Smooth muscle cell (in vitro differentiated cells): ENCODE measurements at regions not wholly inside any gene's neighbourhood (a gene's known extent, or its start where the extent isn't known, plus 50 kb on each side); places are given as distances from the start of the nearest gene placed in this dataset.

Source experiments
- DNase-seq: peaks from one replicate; lab custom pipeline; 2025; ENCODE audit not compliant: unreplicated experiment; lab: John Stamatoyannopoulos, UW
- H2AFZ ChIP-seq: fragments of 200-600 bp; sonication (generic); 2 replicates; pipeline ENCODE4 v1.6.0; 2016; ENCODE audit warnings: antibody characterized with exemption, low read depth, mild to moderate bottlenecking
- H3F3A ChIP-seq: fragments of 200-600 bp; sonication (generic); 2 replicates; pipeline ENCODE4 v1.6.0; 2017; ENCODE audit warnings: antibody characterized with exemption, low read depth
- H3K27ac ChIP-seq: fragments of 200-600 bp; sonication (generic); 2 replicates; pipeline ENCODE4 v1.5.1; 2016; ENCODE audit warnings: low read depth, mild to moderate bottlenecking
- H3K27me3 ChIP-seq: fragments of 200-600 bp; sonication (generic); 2 replicates; pipeline ENCODE4 v1.6.1; 2016; ENCODE audit warnings: low read depth, mild to moderate bottlenecking
- H3K36me3 ChIP-seq: fragments of 200-600 bp; sonication (generic); 2 replicates; pipeline ENCODE4 v1.5.1; 2016; ENCODE audit warnings: low read depth
- H3K4me1 ChIP-seq: fragments of 200-600 bp; sonication (generic); 2 replicates; pipeline ENCODE4 v1.5.1; 2016; ENCODE audit warnings: low read depth
- H3K4me2 ChIP-seq: fragments of 200-600 bp; sonication (generic); 2 replicates; pipeline ENCODE4 v1.6.0; 2016; ENCODE audit warnings: mild to moderate bottlenecking
- H3K4me3 ChIP-seq: fragments of 200-600 bp; sonication (generic); 2 replicates; pipeline ENCODE4 v1.5.1; 2016; ENCODE audit warnings: mild to moderate bottlenecking
- H3K79me2 ChIP-seq: fragments of 200-600 bp; sonication (generic); 2 replicates; pipeline ENCODE4 v1.6.0; 2016; ENCODE audit warnings: low read depth, mild to moderate bottlenecking
- H3K9ac ChIP-seq: fragments of 200-600 bp; sonication (generic); 2 replicates; pipeline ENCODE4 v1.6.0; 2016; ENCODE audit warnings: low read depth
- H3K9me3 ChIP-seq: fragments of 200-600 bp; sonication (generic); replicated peaks from 2 replicates; pipeline ENCODE4 v1.5.1; 2016; ENCODE audit warnings: low read depth
- H4K20me1 ChIP-seq: fragments of 200-600 bp; sonication (generic); 2 replicates; pipeline ENCODE4 v1.6.0; 2016; ENCODE audit warnings: low read depth
- CTCF ChIP-seq: fragments of 200-600 bp; sonication (generic); IDR thresholded peaks from 2 replicates; pipeline ENCODE4 v1.5.1; 2017; ENCODE audit warnings: borderline replicate concordance, mild to moderate bottlenecking, antibody characterized with exemption; ENCODE audit not compliant: insufficient read depth, poor library complexity, severe bottlenecking
- WGBS: methylation state at CpG from one replicate; pipeline ENCODE4 v1.1.7; 2016; ENCODE audit warnings: low lambda C conversion rate; 5-methylcytosine and 5-hydroxymethylcytosine counted together

DNA sequence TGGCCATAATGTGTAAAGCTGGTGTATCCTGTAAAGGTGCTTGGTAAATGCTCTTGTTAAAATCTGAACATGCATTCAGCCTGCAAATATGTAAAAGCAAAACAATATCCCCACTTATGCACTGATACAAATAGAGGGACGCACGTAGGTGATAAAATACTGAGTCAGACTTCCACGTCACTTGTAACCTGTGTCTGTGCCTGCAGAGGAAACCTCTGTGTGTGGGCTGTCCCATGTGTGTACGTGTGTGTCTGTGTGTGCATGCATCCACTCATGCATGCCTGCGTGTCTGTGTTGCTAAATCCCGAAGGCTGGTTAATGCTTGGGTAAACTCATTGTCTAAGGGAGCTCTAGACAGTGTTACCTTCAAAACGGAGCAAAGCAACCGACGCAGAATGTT, 68.9 kb downstream of the KLF6 start:
- no peak for DNase-seq
- Histone ChIP-seq H3K4me3 (no peak overlapping the region), H3K27me3 (no peaks in the 10 kb centered on the region), H3K4me1 (no peaks in the 10 kb centered on the region), H3K27ac (no peak overlapping the region), H2AFZ (no peak overlapping the region), H3K79me2 (no peaks in the 10 kb centered on the region), H3K9ac (no peak overlapping the region), H3F3A (peaks cover 13% of the 10 kb centered on the region), H4K20me1 (no peaks in the 10 kb centered on the region), H3K4me2 (no peak overlapping the region), H3K36me3 (no peaks in the 10 kb centered on the region), H3K9me3 (no peaks in the 10 kb centered on the region)
- WGBS: 83% methylated on average over 9 of the region's 9 CpGs
- no peak for TF ChIP-seq CTCF

GRCh38 chr10:3714967-3715366, 70.0 kb downstream of the KLF6 start:
- H3K79me2 ChIP-seq: no peaks in the 10 kb centered on the region
- H3K27me3 ChIP-seq: no peaks in the 10 kb centered on the region
- H3K4me2 ChIP-seq: peak overlapping the region; percentile 58
- no peak for TF ChIP-seq CTCF
- WGBS: 78% methylated on average over 2 of the region's 2 CpGs
- H2AFZ ChIP-seq: no peak overlapping the region
- no peaks in the 10 kb centered on the region for H4K20me1 ChIP-seq
- H3F3A ChIP-seq: peaks cover 13% of the 10 kb centered on the region
- no peaks in the 10 kb centered on the region for H3K9me3 ChIP-seq
- DNase-seq: no peak
- no peak overlapping the region for H3K9ac ChIP-seq
- H3K4me3 ChIP-seq: no peak overlapping the region
- no peaks in the 10 kb centered on the region for H3K4me1 ChIP-seq
- H3K36me3 ChIP-seq: no peaks in the 10 kb centered on the region
- H3K27ac ChIP-seq: peak overlapping the region; percentile 48

DNA sequence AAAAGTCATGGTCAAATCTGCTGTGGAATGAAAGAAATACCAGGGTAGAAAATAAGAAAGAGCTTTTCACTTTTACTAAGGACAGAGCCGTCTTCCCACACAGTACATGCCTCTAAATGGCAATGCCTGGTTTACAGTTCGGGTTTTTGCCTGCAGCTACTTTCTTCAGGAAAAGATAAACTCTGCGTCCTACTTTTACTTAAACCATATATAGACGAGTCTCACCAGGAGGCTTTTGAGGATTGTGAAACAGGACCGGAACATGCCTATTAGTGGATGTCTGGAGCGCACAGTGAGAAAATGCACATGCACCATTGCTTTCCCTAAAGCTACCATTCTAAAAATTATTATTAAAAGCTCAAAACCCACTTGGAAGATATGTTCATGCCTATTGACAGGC, 70.5 kb downstream of the KLF6 start:
- no peaks in the 10 kb centered on the region for H3K27me3 ChIP-seq
- 4% methylated on average over 6 of the region's 6 CpGs for WGBS
- no peaks in the 10 kb centered on the region for H4K20me1 ChIP-seq
- peaks cover 16% of the 10 kb centered on the region for H3F3A ChIP-seq
- peak overlapping the region; percentile 58 for H3K4me2 ChIP-seq
- no peak overlapping the region for H3K9ac ChIP-seq
- H3K9me3 ChIP-seq: no peaks in the 10 kb centered on the region
- no peaks in the 10 kb centered on the region for H3K4me1 ChIP-seq
- no peak overlapping the region for H2AFZ ChIP-seq
- H3K79me2 ChIP-seq: no peaks in the 10 kb centered on the region
- H3K36me3 ChIP-seq: no peaks in the 10 kb centered on the region
- H3K4me3 ChIP-seq: no peak overlapping the region
- no peak for DNase-seq
- peak overlapping the region; percentile 48 for H3K27ac ChIP-seq
- TF ChIP-seq CTCF: no peak

DNA sequence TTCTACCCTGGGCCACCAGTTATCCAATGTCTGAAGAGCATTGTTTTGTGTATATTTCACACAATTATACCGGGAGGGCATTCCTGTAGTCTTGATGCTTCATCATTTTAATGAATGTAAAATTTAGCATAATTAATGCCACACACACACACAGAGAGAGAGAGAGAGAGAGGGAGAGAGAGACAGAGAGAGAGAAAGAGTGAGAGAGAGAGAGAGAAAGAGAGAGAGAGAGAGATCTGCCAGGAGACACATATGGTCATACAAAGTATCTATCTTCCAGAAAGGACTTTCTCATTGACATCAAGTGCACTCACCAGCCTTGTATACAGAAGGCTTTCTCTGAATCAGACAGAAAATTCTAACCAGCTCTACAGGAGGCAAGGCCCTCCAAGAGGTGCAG, 72.3 kb downstream of the KLF6 start:
- Histone ChIP-seq H3K27ac (no peak overlapping the region), H4K20me1 (no peaks in the 10 kb centered on the region), H3K9ac (no peak overlapping the region), H3K4me3 (no peak overlapping the region), H3F3A (peaks cover 27% of the 10 kb centered on the region), H3K4me2 (no peak overlapping the region), H3K36me3 (no peaks in the 10 kb centered on the region), H3K9me3 (no peaks in the 10 kb centered on the region), H3K4me1 (peaks cover 5% of the 10 kb centered on the region), H2AFZ (no peak overlapping the region), H3K79me2 (no peaks in the 10 kb centered on the region), H3K27me3 (no peaks in the 10 kb centered on the region)
- no peak for TF ChIP-seq CTCF
- DNase-seq: no peak
- 94% methylated on average over 1 of the region's 1 CpG for WGBS
